Endothelial cell of umbilical vein (primary cell): ENCODE measurements at regions not wholly inside any gene's neighbourhood (a gene's known extent, or its start where the extent isn't known, plus 50 kb on each side); places are given as distances from the start of the nearest gene placed in this dataset.

Experiments
- BruUV-seq: library from RNA; stranded (reverse); fragments of 400-500 nt; replicated peaks from 2 replicates; lab custom pipeline; 2021; lab: Mats Ljungman, UMichigan
- CTCF ChIA-PET: fragments of 300-600, 350-600 bp; sonication (Branson Sonifier 250); formaldehyde crosslinking; loops from one replicate; lab custom pipeline; 2021; ENCODE audit warnings: antibody characterized with exemption, inconsistent platforms; lab: Charles Lee
- POLR2A ChIA-PET: fragments of 300-600, 350-600 bp; sonication (Branson Sonifier 250); formaldehyde crosslinking; loops from one replicate; lab custom pipeline; 2021; ENCODE audit warnings: antibody characterized with exemption, inconsistent platforms; lab: Charles Lee
- DNase-seq: peaks from one replicate; pipeline ENCODE4 v3.0.0-alpha.2; 2011; ENCODE audit warnings: low read depth, low spot score
- FAIRE-seq: peaks from 2 replicates; lab custom pipeline; 2011; peaks lifted over from hg19 to GRCh38; lab: Jason Lieb, UNC
- H2AFZ ChIP-seq: 2 replicates; pipeline ENCODE4 v1.6.0; 2012; ENCODE audit warnings: low read depth, low read length, control low read depth, inconsistent platforms
- H3K27ac ChIP-seq: 2 replicates; pipeline ENCODE4 v1.5.1; 2011; ENCODE audit warnings: low read depth, mild to moderate bottlenecking, control low read depth, low read length, moderate library complexity; ENCODE audit not compliant: insufficient read depth
- H3K27me3 ChIP-seq, 2 experiments: 2 replicates each; pipeline versions ENCODE4 v1.6.0 to v1.6.1; 2011; ENCODE audit warnings: low read length in 2 of 2, mixed read lengths in 1 of 2; ENCODE audit not compliant: control insufficient read depth in 2 of 2, insufficient read depth in 2 of 2
- H3K36me3 ChIP-seq, 2 experiments: 2 replicates in 1 of 2; 3 replicates in 1 of 2; pipeline ENCODE4 v1.5.1; 2011; ENCODE audit warnings: low read length in 2 of 2, mild to moderate bottlenecking in 1 of 2, moderate library complexity in 1 of 2; ENCODE audit not compliant: control insufficient read depth in 2 of 2, insufficient read depth in 2 of 2; ENCODE audit errors: extremely low read depth in 1 of 2
- H3K4me1 ChIP-seq: 3 replicates; pipeline ENCODE4 v1.5.1; 2011; ENCODE audit warnings: mild to moderate bottlenecking, low read length; ENCODE audit not compliant: control insufficient read depth, insufficient read depth; ENCODE audit errors: extremely low read depth
- H3K4me2 ChIP-seq: 2 replicates; pipeline ENCODE4 v1.6.1; 2011; ENCODE audit warnings: low read length, control low read depth, mixed read lengths; ENCODE audit not compliant: insufficient read depth
- H3K4me3 ChIP-seq, 3 experiments: fragments of 200-600 bp in 1 of 3; sonication (generic), shearing (Covaris generic) in 1 of 3; replicated peaks in 1 of 3; 2 replicates each; pipeline ENCODE4 v1.5.1; 2011 to 2016; ENCODE audit warnings: control low read depth in 3 of 3, low read length in 3 of 3, mild to moderate bottlenecking in 2 of 3, inconsistent platforms in 1 of 3, low read depth in 1 of 3, moderate library complexity in 1 of 3; ENCODE audit not compliant: insufficient read depth in 1 of 3
- H3K79me2 ChIP-seq: 2 replicates; pipeline ENCODE4 v1.6.0; 2012; ENCODE audit warnings: low read length, inconsistent platforms; ENCODE audit not compliant: control insufficient read depth, insufficient read depth
- H3K9ac ChIP-seq: replicated peaks from 2 replicates; pipeline ENCODE3; 2011; ENCODE audit warnings: low read length, control low read depth; ENCODE audit not compliant: insufficient read depth; ENCODE audit errors: extremely low read depth
- H3K9me1 ChIP-seq: replicated peaks from 3 replicates; pipeline ENCODE4 v1.6.0; 2011; ENCODE audit warnings: mild to moderate bottlenecking, low read length; ENCODE audit not compliant: control insufficient read depth, insufficient read depth; ENCODE audit errors: extremely low read depth
- H3K9me3 ChIP-seq: replicated peaks from 2 replicates; pipeline ENCODE4 v1.5.1; 2012; ENCODE audit warnings: low read length, inconsistent platforms; ENCODE audit not compliant: control insufficient read depth, insufficient read depth
- H4K20me1 ChIP-seq: replicated peaks from 2 replicates; pipeline ENCODE3; 2011; ENCODE audit warnings: mild to moderate bottlenecking, low read length; ENCODE audit not compliant: control insufficient read depth, insufficient read depth; ENCODE audit errors: extremely low read depth
- EZH2 ChIP-seq: IDR thresholded peaks from 2 replicates; pipeline ENCODE4 v1.6.1; 2012; ENCODE audit warnings: borderline replicate concordance, low read depth, mild to moderate bottlenecking, moderate library complexity, low read length, inconsistent platforms; ENCODE audit not compliant: severe bottlenecking
- FOS ChIP-seq: IDR thresholded peaks from 2 replicates; pipeline ENCODE4 v1.6.1; 2011; ENCODE audit warnings: mild to moderate bottlenecking, low read length, moderate library complexity, borderline replicate concordance; ENCODE audit not compliant: insufficient read depth
- GATA2 ChIP-seq: IDR thresholded peaks from 2 replicates; pipeline ENCODE4 v1.7.0; 2011; ENCODE audit warnings: low read depth, mild to moderate bottlenecking, moderate library complexity, mixed read lengths, low read length; ENCODE audit not compliant: insufficient read length, insufficient read depth
- MYC ChIP-seq: IDR thresholded peaks from one replicate; pipeline ENCODE4 v1.6.1; 2011; ENCODE audit warnings: mild to moderate bottlenecking, low read depth, low read length
- POLR2A ChIP-seq: IDR thresholded peaks from 2 replicates; pipeline ENCODE4 v1.6.1; 2012; ENCODE audit warnings: low read depth, mild to moderate bottlenecking, control low read depth, low read length
- dilution Hi-C: fragments of 300-500 bp; cut with MboI; formaldehyde crosslinking; loops from one replicate; pipeline ENCODE4 v1.15.0; 2019; ENCODE audit warnings: low sequenced_read_pairs; ENCODE audit not compliant: extremely low pct_ligation_motif_present
- intact Hi-C: fragments of 100-400 bp; cut with micrococcal nuclease; formaldehyde crosslinking; loops from one replicate; pipeline ENCODE4 v1.10.0; 2022
- TF ChIP-seq, protein P1 (sequence below): IDR thresholded peaks from 2 replicates; pipeline ENCODE4 v1.6.1; 2011; ENCODE audit not compliant: insufficient read depth, insufficient read length
- TF ChIP-seq, protein P2 (sequence below), 2 donors: IDR thresholded peaks; 1 replicate in 1 of 2; 2 replicates in 1 of 2; pipeline ENCODE4 v1.5.1; 2011; ENCODE audit warnings: low read length in 2 of 2, mild to moderate bottlenecking in 2 of 2, moderate library complexity in 2 of 2, control low read depth in 1 of 2, inconsistent platforms in 1 of 2, low read depth in 1 of 2; ENCODE audit not compliant: insufficient read depth in 1 of 2; ENCODE audit errors: extremely low read depth in 1 of 2

DNA sequence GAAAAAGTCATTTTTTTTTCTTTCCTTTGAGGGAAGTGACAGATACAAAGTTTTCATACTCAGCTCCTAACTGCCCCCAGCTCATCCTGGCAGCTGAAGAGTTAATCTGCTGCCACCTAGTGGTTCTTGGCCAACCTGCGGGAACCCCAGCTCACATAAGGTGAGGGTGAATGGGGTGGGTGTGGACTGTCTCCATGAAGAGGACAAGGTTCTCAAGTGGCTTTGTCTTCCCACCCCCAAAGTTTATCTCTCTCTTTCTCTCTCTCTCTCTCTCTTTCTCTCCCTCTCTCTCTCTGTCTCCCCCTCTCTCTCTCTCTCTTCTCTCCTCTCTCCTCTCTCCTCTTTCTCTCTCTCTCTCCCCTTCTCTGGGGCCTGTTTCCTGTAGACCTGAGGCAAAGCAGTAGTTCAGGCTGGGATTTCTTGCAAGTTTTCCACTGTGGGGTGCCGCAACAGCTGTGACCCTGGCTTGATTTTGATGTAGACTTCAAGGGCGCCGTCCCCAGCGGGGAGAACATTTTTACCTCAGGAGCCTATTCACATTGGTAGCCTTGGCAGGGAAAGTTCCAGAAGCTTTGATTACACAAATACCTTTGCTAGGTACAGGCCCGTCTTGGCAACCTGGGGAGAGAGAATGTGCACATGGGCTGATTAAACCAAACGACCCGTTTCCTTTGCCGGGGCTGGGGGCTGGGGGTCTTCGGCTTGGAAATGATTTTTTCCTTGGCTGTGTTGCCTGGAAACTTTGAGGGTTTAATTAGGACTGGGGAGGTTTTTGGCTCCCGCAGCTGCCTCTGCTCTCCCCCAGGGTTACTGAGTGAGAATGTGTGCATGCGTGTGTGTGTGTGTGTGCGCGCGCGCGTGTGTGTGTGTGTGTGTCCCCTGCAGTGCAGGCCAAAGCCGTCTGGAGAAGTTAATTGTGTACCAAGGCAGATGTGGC lies 135.9 kb downstream of the TM2D1 start:
- peak; percentile 69 for DNase-seq
- H3K27ac ChIP-seq, result no peak overlapping the region
- no peaks in the 10 kb centered on the region for H3K9me1 ChIP-seq
- CTCF ChIA-PET, result interaction anchor here (0.6 to 5.7 kb wide), 67 partner anchors 9 to 1624 kb away, joined by 3 to 110 read pairs (median 4); partner anchors contain the start of gene NFIA
- H3K9ac ChIP-seq, result no peak overlapping the region
- intact Hi-C loops, result loop anchor here (1.0 to 10.0 kb wide), 13 partner anchors 52 to 1614 kb away; no protein-coding TSS in a partner anchor
- H3K4me3 ChIP-seq, result no peak overlapping the region
- TF ChIP-seq FOS (no peak), MYC (no peak), EZH2 (no peak), POLR2A (no peak), GATA2 (no peak)
- TF ChIP-seq, protein P1, sequence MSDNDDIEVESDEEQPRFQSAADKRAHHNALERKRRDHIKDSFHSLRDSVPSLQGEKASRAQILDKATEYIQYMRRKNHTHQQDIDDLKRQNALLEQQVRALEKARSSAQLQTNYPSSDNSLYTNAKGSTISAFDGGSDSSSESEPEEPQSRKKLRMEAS, result no peak
- TF ChIP-seq, protein P2, sequence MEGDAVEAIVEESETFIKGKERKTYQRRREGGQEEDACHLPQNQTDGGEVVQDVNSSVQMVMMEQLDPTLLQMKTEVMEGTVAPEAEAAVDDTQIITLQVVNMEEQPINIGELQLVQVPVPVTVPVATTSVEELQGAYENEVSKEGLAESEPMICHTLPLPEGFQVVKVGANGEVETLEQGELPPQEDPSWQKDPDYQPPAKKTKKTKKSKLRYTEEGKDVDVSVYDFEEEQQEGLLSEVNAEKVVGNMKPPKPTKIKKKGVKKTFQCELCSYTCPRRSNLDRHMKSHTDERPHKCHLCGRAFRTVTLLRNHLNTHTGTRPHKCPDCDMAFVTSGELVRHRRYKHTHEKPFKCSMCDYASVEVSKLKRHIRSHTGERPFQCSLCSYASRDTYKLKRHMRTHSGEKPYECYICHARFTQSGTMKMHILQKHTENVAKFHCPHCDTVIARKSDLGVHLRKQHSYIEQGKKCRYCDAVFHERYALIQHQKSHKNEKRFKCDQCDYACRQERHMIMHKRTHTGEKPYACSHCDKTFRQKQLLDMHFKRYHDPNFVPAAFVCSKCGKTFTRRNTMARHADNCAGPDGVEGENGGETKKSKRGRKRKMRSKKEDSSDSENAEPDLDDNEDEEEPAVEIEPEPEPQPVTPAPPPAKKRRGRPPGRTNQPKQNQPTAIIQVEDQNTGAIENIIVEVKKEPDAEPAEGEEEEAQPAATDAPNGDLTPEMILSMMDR (IDR thresholded peaks at IDR 0.05; ENCODE audit: extremely low read depth in 1 of 2, insufficient read depth in 1 of 2, low read depth in 1 of 2, low read length in 2 of 2), result peak; percentile 83 to 86
- no peaks in the 10 kb centered on the region for H3K36me3 ChIP-seq
- dilution Hi-C loops, result no loop called here
- H3K79me2 ChIP-seq, result no peaks in the 10 kb centered on the region
- H2AFZ ChIP-seq, result no peak overlapping the region
- H3K9me3 ChIP-seq, result no peaks in the 10 kb centered on the region
- H4K20me1 ChIP-seq, result no peaks in the 10 kb centered on the region
- peaks cover 0 to 2% of the 10 kb centered on the region in 2 experiments for H3K27me3 ChIP-seq
- FAIRE-seq, result peak; percentile 91
- no peak overlapping the region for H3K4me2 ChIP-seq
- POLR2A ChIA-PET, result interaction anchor here (0.5 to 1.1 kb wide), 2 partner anchors 610 to 741 kb away, joined by 4 to 5 read pairs; no protein-coding TSS in a partner anchor
- no TSS peak for BruUV-seq
- H3K4me1 ChIP-seq, result no peaks in the 10 kb centered on the region
